K562 (cell line): ENCODE measurements at regions not wholly inside any gene's neighbourhood (a gene's known extent, or its start where the extent isn't known, plus 50 kb on each side); places are given as distances from the start of the nearest gene placed in this dataset.

Experiments
- ATAC-seq: fragments of 200-7000 bp; cut with Tn5 transposase; 3 replicates; pipeline ENCODE4 v1.9.1; 2020; ENCODE audit warnings: moderate library complexity
- BruUV-seq: library from RNA; stranded (reverse); fragments of 400-500 nt; replicated peaks from 2 replicates; lab custom pipeline; 2021; lab: Mats Ljungman, UMichigan
- CTCF ChIA-PET: fragments of 300-600 bp; formaldehyde crosslinking; extraction: SDS; loops from one replicate; lab custom pipeline; 2021; ENCODE audit warnings: low intra/inter-chr PET ratio; lab: Yijun Ruan, JAX
- POLR2A ChIA-PET: fragments of 300-600, 350-650 bp; sonication (Branson Sonifier 250); formaldehyde crosslinking; extraction: SDS; loops from one replicate; lab custom pipeline; 2021; ENCODE audit warnings: antibody characterized with exemption, inconsistent platforms; lab: Yijun Ruan, JAX
- DNase-seq, 4 experiments: peaks; one replicate each; pipeline versions ENCODE4 v3.0.0 to v3.0.0-alpha.2; 2011 to 2018; ENCODE audit warnings: low spot score in 3 of 4, mixed read lengths in 3 of 4; ENCODE audit errors: extremely low read depth in 1 of 4
- FAIRE-seq: peaks from 2 replicates; lab custom pipeline; 2011; peaks lifted over from hg19 to GRCh38; lab: Jason Lieb, UNC
- H2AFZ ChIP-seq: 2 replicates; pipeline ENCODE4 v1.6.0; 2011; ENCODE audit warnings: low read depth, low read length, control low read depth, inconsistent platforms
- H3K27ac ChIP-seq: fragments of 200-600 bp; 3 replicates; pipeline ENCODE4 v1.8.0; 2011; ENCODE audit warnings: low read depth, mild to moderate bottlenecking, control low read depth, inconsistent platforms, low read length, moderate library complexity, mixed read lengths; ENCODE audit errors: extremely low read depth
- H3K27me3 ChIP-seq, 2 experiments: fragments of 300-600 bp in 1 of 2; 2 replicates in 1 of 2; 3 replicates in 1 of 2; pipeline versions ENCODE4 v1.6.0 to v1.8.0; 2011; ENCODE audit warnings: inconsistent platforms in 2 of 2, low read length in 2 of 2, mild to moderate bottlenecking in 1 of 2, mixed read lengths in 1 of 2, moderate library complexity in 1 of 2; ENCODE audit not compliant: control insufficient read depth in 2 of 2, insufficient read depth in 2 of 2
- H3K36me3 ChIP-seq: fragments of 300-600 bp; 3 replicates; pipeline ENCODE4 v1.8.0; 2011; ENCODE audit warnings: mild to moderate bottlenecking, low read length, inconsistent platforms; ENCODE audit not compliant: control insufficient read depth, insufficient read depth
- H3K4me1 ChIP-seq, 2 experiments: fragments of 200-600 bp in 1 of 2; replicated peaks in 1 of 2; 2 replicates in 1 of 2; 3 replicates in 1 of 2; pipeline versions ENCODE4 v1.5.1 to v1.8.0; 2011; ENCODE audit warnings: inconsistent platforms in 2 of 2, low read length in 2 of 2, mild to moderate bottlenecking in 1 of 2, mixed read lengths in 1 of 2, moderate library complexity in 1 of 2; ENCODE audit not compliant: control insufficient read depth in 2 of 2, insufficient read depth in 2 of 2
- H3K4me2 ChIP-seq: 2 replicates; pipeline ENCODE4 v1.6.1; 2011; ENCODE audit warnings: low read length, control low read depth, inconsistent platforms, mixed read lengths; ENCODE audit not compliant: insufficient read depth
- H3K4me3 ChIP-seq: fragments of 200-600 bp; sonication (generic), shearing (Covaris generic); 2 replicates; pipeline ENCODE4 v1.5.1; 2016; ENCODE audit warnings: control low read depth, inconsistent platforms
- H3K79me2 ChIP-seq: fragments of 200-600 bp; 3 replicates; pipeline ENCODE4 v1.8.0; 2011; ENCODE audit warnings: low read length, inconsistent platforms; ENCODE audit not compliant: control insufficient read depth, insufficient read depth
- H3K9ac ChIP-seq, 2 experiments: 2 replicates each; pipeline versions ENCODE4 v1.6.0 to v1.6.1; 2011; ENCODE audit warnings: low read depth in 2 of 2, low read length in 2 of 2, control low read depth in 1 of 2, inconsistent platforms in 1 of 2, mild to moderate bottlenecking in 1 of 2, mixed read lengths in 1 of 2; ENCODE audit not compliant: insufficient read depth in 1 of 2
- H3K9me1 ChIP-seq: one replicate; pipeline ENCODE4 v1.6.0; 2011; ENCODE audit warnings: inconsistent platforms, mild to moderate bottlenecking, low read length, moderate library complexity; ENCODE audit not compliant: control insufficient read depth, insufficient read depth
- H3K9me3 ChIP-seq: replicated peaks from 2 replicates; pipeline ENCODE4 v1.5.1; 2011; ENCODE audit warnings: low read depth, low read length, inconsistent platforms; ENCODE audit not compliant: control insufficient read depth, insufficient read depth
- H4K20me1 ChIP-seq: replicated peaks from 2 replicates; pipeline ENCODE4 v1.6.1; 2011; ENCODE audit warnings: low read length, inconsistent platforms, mixed read lengths; ENCODE audit not compliant: control insufficient read depth, insufficient read depth
- NR3C1 ChIP-seq: sonication (generic); formaldehyde crosslinking; IDR thresholded peaks from 2 replicates; pipeline ENCODE4 v1.8.1; 2022; ENCODE audit warnings: missing genetic modification reagents
- WGBS: fragments of 100-300 bp; shearing (Covaris generic); methylation state at CpG from one replicate; pipeline ENCODE4 v1.1.6; 2016; ENCODE audit warnings: low coverage, mixed read lengths; ENCODE audit not compliant: insufficient coverage; ENCODE audit errors: missing lambda C conversion rate; 5-methylcytosine and 5-hydroxymethylcytosine counted together
- in situ Hi-C: fragments of 300-500 bp; cut with MboI; formaldehyde crosslinking; loops from 4 replicates; pipeline ENCODE4 v1.15.0; 2018; ENCODE audit warnings: inconsistent platforms, mixed read lengths
- intact Hi-C: fragments of 100-400 bp; cut with micrococcal nuclease; formaldehyde crosslinking; loops from 2 replicates; pipeline ENCODE4 v1.14.2; 2022
- TF ChIP-seq, protein P1 (sequence below): fragments of 450-650 bp; IDR thresholded peaks from 2 replicates; pipeline ENCODE4 v1.6.1; 2014; ENCODE audit warnings: low read depth, mild to moderate bottlenecking, moderate library complexity, borderline replicate concordance
- TF ChIP-seq, protein P2 (sequence below): sonication (generic); formaldehyde crosslinking; IDR thresholded peaks from 2 replicates; pipeline ENCODE4 v1.8.0; 2022; ENCODE audit warnings: mild to moderate bottlenecking, missing genetic modification reagents

DNA sequence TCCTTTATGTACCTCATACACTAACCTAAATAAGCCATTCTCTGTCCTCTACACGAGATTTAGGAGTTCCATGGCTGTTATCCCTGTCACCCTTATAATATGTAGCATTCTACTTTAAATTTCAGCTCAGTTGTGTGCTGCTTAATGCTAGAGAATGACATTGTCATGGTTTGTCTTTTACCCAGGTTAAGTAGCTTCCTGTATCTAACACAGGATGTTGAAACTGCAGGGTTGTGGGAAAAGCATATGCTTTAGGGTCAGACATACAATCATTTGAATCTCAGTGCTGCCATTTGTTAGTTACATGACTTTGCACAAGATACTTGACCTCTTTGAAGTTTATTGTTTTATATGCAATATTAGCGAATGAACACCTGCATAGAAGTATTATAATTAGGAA is 235.1 kb upstream of the CACNA2D1 start:
- Histone ChIP-seq H3K4me1 (no peaks in the 10 kb centered on the region), H3K9me1 (no peaks in the 10 kb centered on the region), H3K9ac (no peak overlapping the region), H4K20me1 (no peaks in the 10 kb centered on the region), H3K36me3 (no peaks in the 10 kb centered on the region), H3K79me2 (no peaks in the 10 kb centered on the region), H3K27me3 (no peaks in the 10 kb centered on the region), H3K27ac (no peak overlapping the region), H3K4me3 (no peak overlapping the region), H3K9me3 (peaks cover 4% of the 10 kb centered on the region; the same call in 1 of the 2 replicates), H3K4me2 (no peak overlapping the region), H2AFZ (no peak overlapping the region)
- intact Hi-C loops (no loop called here), in situ Hi-C loops (no loop called here)
- no peak for DNase-seq
- TF ChIP-seq, protein P1, sequence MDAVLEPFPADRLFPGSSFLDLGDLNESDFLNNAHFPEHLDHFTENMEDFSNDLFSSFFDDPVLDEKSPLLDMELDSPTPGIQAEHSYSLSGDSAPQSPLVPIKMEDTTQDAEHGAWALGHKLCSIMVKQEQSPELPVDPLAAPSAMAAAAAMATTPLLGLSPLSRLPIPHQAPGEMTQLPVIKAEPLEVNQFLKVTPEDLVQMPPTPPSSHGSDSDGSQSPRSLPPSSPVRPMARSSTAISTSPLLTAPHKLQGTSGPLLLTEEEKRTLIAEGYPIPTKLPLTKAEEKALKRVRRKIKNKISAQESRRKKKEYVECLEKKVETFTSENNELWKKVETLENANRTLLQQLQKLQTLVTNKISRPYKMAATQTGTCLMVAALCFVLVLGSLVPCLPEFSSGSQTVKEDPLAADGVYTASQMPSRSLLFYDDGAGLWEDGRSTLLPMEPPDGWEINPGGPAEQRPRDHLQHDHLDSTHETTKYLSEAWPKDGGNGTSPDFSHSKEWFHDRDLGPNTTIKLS, result no peak
- TF ChIP-seq, protein P2, sequence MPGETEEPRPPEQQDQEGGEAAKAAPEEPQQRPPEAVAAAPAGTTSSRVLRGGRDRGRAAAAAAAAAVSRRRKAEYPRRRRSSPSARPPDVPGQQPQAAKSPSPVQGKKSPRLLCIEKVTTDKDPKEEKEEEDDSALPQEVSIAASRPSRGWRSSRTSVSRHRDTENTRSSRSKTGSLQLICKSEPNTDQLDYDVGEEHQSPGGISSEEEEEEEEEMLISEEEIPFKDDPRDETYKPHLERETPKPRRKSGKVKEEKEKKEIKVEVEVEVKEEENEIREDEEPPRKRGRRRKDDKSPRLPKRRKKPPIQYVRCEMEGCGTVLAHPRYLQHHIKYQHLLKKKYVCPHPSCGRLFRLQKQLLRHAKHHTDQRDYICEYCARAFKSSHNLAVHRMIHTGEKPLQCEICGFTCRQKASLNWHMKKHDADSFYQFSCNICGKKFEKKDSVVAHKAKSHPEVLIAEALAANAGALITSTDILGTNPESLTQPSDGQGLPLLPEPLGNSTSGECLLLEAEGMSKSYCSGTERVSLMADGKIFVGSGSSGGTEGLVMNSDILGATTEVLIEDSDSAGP (CRISPR knock-in tag), result no peak
- no peak for TF ChIP-seq NR3C1 (CRISPR knock-in tag)
- ChIA-PET CTCF (no interaction called here), POLR2A (no interaction called here)
- no peak for ATAC-seq
- FAIRE-seq, result no peak
- 0% methylated on average over 2 of the region's 2 CpGs for WGBS
- BruUV-seq, result no TSS peak
